ENCODE measurements at regions not wholly inside any gene's neighbourhood (a gene's known extent, or its start where the extent isn't known, plus 50 kb on each side); places are given as distances from the start of the nearest gene placed in this dataset.

GRCh38 chr13:103276775-103277498, 210.7 kb upstream of the SLC10A2 start:
- TF ChIP-seq SMC3 (IDR thresholded peaks at IDR 0.05; ENCODE audit: low read depth, low read length) = no peak
- TF ChIP-seq CTCF (conservative IDR thresholded peaks at IDR 0.05; ENCODE audit: low read depth, low read length) = no peak
- no peak for TF ChIP-seq POLR2A (IDR thresholded peaks at IDR 0.05; ENCODE audit: low read depth, low read length)
- no peak for TF ChIP-seq CHD1 (IDR thresholded peaks at IDR 0.05; ENCODE audit: low read depth, low read length)
- TF ChIP-seq CEBPB (IDR thresholded peaks at IDR 0.05; ENCODE audit: low read depth, low read length) = no peak
- no peak for TF ChIP-seq RCOR1 (IDR thresholded peaks at IDR 0.05; ENCODE audit: insufficient replicate concordance, low read length)
- no peak for TF ChIP-seq MAZ (IDR thresholded peaks at IDR 0.05; ENCODE audit: borderline replicate concordance, low read depth, low read length)

Data from IMR-90 (cell line).